ENCODE measurements at regions not wholly inside any gene's neighbourhood (a gene's known extent, or its start where the extent isn't known, plus 50 kb on each side); places are given as distances from the start of the nearest gene placed in this dataset.

GRCh38 chr2:238728330-238729260 is 119.3 kb upstream of the TWIST2 start:
- Mint-ChIP-seq H3K27me3 (ENCODE audit: low read depth) (no peaks in the 10 kb centered on the region), H3K36me3 (ENCODE audit: low read depth) (no peaks in the 10 kb centered on the region)

GRCh38 chr2:238729261-238729935 is 118.5 kb upstream of the TWIST2 start:
- DNase-seq (ENCODE audit: low spot score): no peak
- Mint-ChIP-seq H3K9me3 (no peaks in the 10 kb centered on the region), H3K4me3 (no peak overlapping the region), H3K27me3 (ENCODE audit: low read depth) (no peaks in the 10 kb centered on the region), H3K4me1 (ENCODE audit: low read depth) (no peaks in the 10 kb centered on the region), H3K36me3 (ENCODE audit: low read depth) (no peaks in the 10 kb centered on the region), H3K27ac (no peak overlapping the region)

More at GRCh38 chr2:238728330-238729260, 119.3 kb upstream of the TWIST2 start:
- Mint-ChIP-seq H3K4me3 (no peak overlapping the region), H3K27ac (no peak overlapping the region), H3K4me1 (ENCODE audit: low read depth) (no peaks in the 10 kb centered on the region), H3K9me3 (no peaks in the 10 kb centered on the region)
- DNase-seq (ENCODE audit: low spot score): no peak

- no peaks in the 10 kb centered on the region for H3K36me3 Mint-ChIP-seq (ENCODE audit: low read depth)
- no peak for DNase-seq (ENCODE audit: low spot score)
- H3K9me3 Mint-ChIP-seq: no peaks in the 10 kb centered on the region
These were observed 117.8 kb upstream of the TWIST2 start for GRCh38 chr2:238730001-238730669.

GRCh38 chr2:238730881-238731280 is 117.0 kb upstream of the TWIST2 start:
- Mint-ChIP-seq H3K36me3 (ENCODE audit: low read depth) (no peaks in the 10 kb centered on the region), H3K27me3 (ENCODE audit: low read depth) (peaks cover 6% of the 10 kb centered on the region), H3K9me3 (no peaks in the 10 kb centered on the region), H3K4me3 (no peak overlapping the region), H3K27ac (no peak overlapping the region), H3K4me1 (ENCODE audit: low read depth) (no peaks in the 10 kb centered on the region)
- no peak for DNase-seq (ENCODE audit: low spot score)

More at GRCh38 chr2:238730001-238730669, 117.8 kb upstream of the TWIST2 start:
- Mint-ChIP-seq H3K4me3 (no peak overlapping the region), H3K4me1 (ENCODE audit: low read depth) (no peaks in the 10 kb centered on the region), H3K27me3 (ENCODE audit: low read depth) (peaks cover 3% of the 10 kb centered on the region), H3K27ac (no peak overlapping the region)

GRCh38 chr2:238731961-238732360 is 115.9 kb upstream of the TWIST2 start:
- no peaks in the 10 kb centered on the region for H3K36me3 Mint-ChIP-seq (ENCODE audit: low read depth)
- no peak overlapping the region for H3K4me3 Mint-ChIP-seq
- no peaks in the 10 kb centered on the region for H3K4me1 Mint-ChIP-seq (ENCODE audit: low read depth)
- H3K27me3 Mint-ChIP-seq (ENCODE audit: low read depth): peaks cover 6% of the 10 kb centered on the region
- H3K27ac Mint-ChIP-seq: no peak overlapping the region
- DNase-seq (ENCODE audit: low spot score): no peak
- H3K9me3 Mint-ChIP-seq: no peaks in the 10 kb centered on the region

GRCh38 chr2:238738917-238739316 is 109.0 kb upstream of the TWIST2 start:
- Mint-ChIP-seq H3K27me3 (ENCODE audit: low read depth) (peaks cover 9% of the 10 kb centered on the region), H3K36me3 (ENCODE audit: low read depth) (no peaks in the 10 kb centered on the region), H3K9me3 (no peaks in the 10 kb centered on the region), H3K27ac (no peak overlapping the region), H3K4me3 (no peak overlapping the region), H3K4me1 (ENCODE audit: low read depth) (no peaks in the 10 kb centered on the region)
- no peak for DNase-seq (ENCODE audit: low spot score)

GRCh38 chr2:238739668-238740067 is 108.2 kb upstream of the TWIST2 start:
- Mint-ChIP-seq H3K4me3 (no peak overlapping the region), H3K9me3 (no peaks in the 10 kb centered on the region), H3K27me3 (ENCODE audit: low read depth) (peaks cover 9% of the 10 kb centered on the region), H3K4me1 (ENCODE audit: low read depth) (no peaks in the 10 kb centered on the region), H3K27ac (no peak overlapping the region), H3K36me3 (ENCODE audit: low read depth) (no peaks in the 10 kb centered on the region)
- no peak for DNase-seq (ENCODE audit: low spot score)

GRCh38 chr2:238741277-238741676 is 106.6 kb upstream of the TWIST2 start:
- DNase-seq (ENCODE audit: low spot score): no peak
- peaks cover 3% of the 10 kb centered on the region for H3K27me3 Mint-ChIP-seq (ENCODE audit: low read depth)
- H3K27ac Mint-ChIP-seq: no peak overlapping the region
- H3K4me1 Mint-ChIP-seq (ENCODE audit: low read depth): no peaks in the 10 kb centered on the region
- H3K36me3 Mint-ChIP-seq (ENCODE audit: low read depth): no peaks in the 10 kb centered on the region
- no peaks in the 10 kb centered on the region for H3K9me3 Mint-ChIP-seq
- H3K4me3 Mint-ChIP-seq: no peak overlapping the region

GRCh38 chr2:238742066-238742465 is 105.8 kb upstream of the TWIST2 start:
- no peak overlapping the region for H3K4me3 Mint-ChIP-seq
- peaks cover 3% of the 10 kb centered on the region for H3K27me3 Mint-ChIP-seq (ENCODE audit: low read depth)
- H3K4me1 Mint-ChIP-seq (ENCODE audit: low read depth): no peaks in the 10 kb centered on the region

GRCh38 chr2:238742664-238743063 is 105.2 kb upstream of the TWIST2 start:
- Mint-ChIP-seq H3K27ac (no peak overlapping the region), H3K4me3 (no peak overlapping the region), H3K9me3 (no peaks in the 10 kb centered on the region), H3K36me3 (ENCODE audit: low read depth) (no peaks in the 10 kb centered on the region), H3K4me1 (ENCODE audit: low read depth) (no peaks in the 10 kb centered on the region), H3K27me3 (ENCODE audit: low read depth) (peaks cover under 1% of the 10 kb centered on the region)
- DNase-seq (ENCODE audit: low spot score): no peak

More at GRCh38 chr2:238742066-238742465, 105.8 kb upstream of the TWIST2 start:
- DNase-seq (ENCODE audit: low spot score): no peak
- H3K36me3 Mint-ChIP-seq (ENCODE audit: low read depth): no peaks in the 10 kb centered on the region
- no peaks in the 10 kb centered on the region for H3K9me3 Mint-ChIP-seq
- no peak overlapping the region for H3K27ac Mint-ChIP-seq

GRCh38 chr2:238743243-238744065 is 104.4 kb upstream of the TWIST2 start:
- Mint-ChIP-seq H3K4me3 (no peak overlapping the region), H3K36me3 (ENCODE audit: low read depth) (no peaks in the 10 kb centered on the region), H3K4me1 (ENCODE audit: low read depth) (no peaks in the 10 kb centered on the region), H3K27me3 (ENCODE audit: low read depth) (no peaks in the 10 kb centered on the region), H3K9me3 (no peaks in the 10 kb centered on the region), H3K27ac (no peak overlapping the region)
- DNase-seq (ENCODE audit: low spot score): no peak

- Mint-ChIP-seq H3K27me3 (ENCODE audit: low read depth) (no peaks in the 10 kb centered on the region), H3K27ac (no peak overlapping the region), H3K36me3 (ENCODE audit: low read depth) (no peaks in the 10 kb centered on the region), H3K4me3 (no peak overlapping the region), H3K4me1 (ENCODE audit: low read depth) (no peaks in the 10 kb centered on the region), H3K9me3 (no peaks in the 10 kb centered on the region)
- DNase-seq (ENCODE audit: low spot score): no peak
These were observed 102.9 kb upstream of the TWIST2 start for GRCh38 chr2:238744951-238745350.

- no peak overlapping the region for H3K4me3 Mint-ChIP-seq
These were observed 101.9 kb upstream of the TWIST2 start for GRCh38 chr2:238745997-238746396.

More at GRCh38 chr2:238745997-238746396, 101.9 kb upstream of the TWIST2 start:
- Mint-ChIP-seq H3K4me1 (ENCODE audit: low read depth) (no peaks in the 10 kb centered on the region), H3K27ac (no peak overlapping the region), H3K9me3 (no peaks in the 10 kb centered on the region), H3K36me3 (ENCODE audit: low read depth) (no peaks in the 10 kb centered on the region), H3K27me3 (ENCODE audit: low read depth) (no peaks in the 10 kb centered on the region)
- no peak for DNase-seq (ENCODE audit: low spot score)
